HG03354 (cell line): ENCODE measurements at regions not wholly inside any gene's neighbourhood (a gene's known extent, or its start where the extent isn't known, plus 50 kb on each side); places are given as distances from the start of the nearest gene placed in this dataset.

Source experiments
- ATAC-seq: cut with Tn5 transposase; IDR thresholded peaks from one replicate; pipeline ENCODE4 v1.9.1; 2021; ENCODE audit warnings: mild to moderate bottlenecking; ENCODE audit not compliant: unreplicated experiment, poor library complexity, severe bottlenecking

GRCh38 chr12:85564786-85565185, 271.4 kb downstream of the RASSF9 start:
- no peak for ATAC-seq

- ATAC-seq: no peak
Measured at GRCh38 chr12:85568395-85569103, 267.7 kb downstream of the RASSF9 start.

- no peak for ATAC-seq
Measured at GRCh38 chr12:85569261-85569660, 266.9 kb downstream of the RASSF9 start.

- ATAC-seq: no peak
Measured at GRCh38 chr12:85572956-85573355, 263.3 kb downstream of the RASSF9 start.

GRCh38 chr12:85573635-85574214, 262.5 kb downstream of the RASSF9 start:
- no peak for ATAC-seq

GRCh38 chr12:85574291-85574690, 261.9 kb downstream of the RASSF9 start:
- ATAC-seq: no peak

- ATAC-seq: peak; percentile 99
Measured at GRCh38 chr12:85575120-85576096, 260.8 kb downstream of the RASSF9 start.

GRCh38 chr12:85580562-85581168, 255.5 kb downstream of the RASSF9 start:
- no peak for ATAC-seq

- ATAC-seq: no peak
Measured at GRCh38 chr12:85587158-85587557, 249.1 kb downstream of the RASSF9 start.

- ATAC-seq: no peak
Measured at GRCh38 chr12:85588221-85588620, 248.0 kb downstream of the RASSF9 start.

- no peak for ATAC-seq
Measured at GRCh38 chr12:85600841-85601240, 235.4 kb downstream of the RASSF9 start.

GRCh38 chr12:85603556-85603955, 232.7 kb downstream of the RASSF9 start:
- ATAC-seq: no peak

- ATAC-seq: no peak
Measured at GRCh38 chr12:85606455-85606854, 229.8 kb downstream of the RASSF9 start.

- no peak for ATAC-seq
Measured at GRCh38 chr12:85609778-85610177, 226.4 kb downstream of the RASSF9 start.

- no peak for ATAC-seq
Measured at GRCh38 chr12:85610194-85610593, 226.0 kb downstream of the RASSF9 start.

GRCh38 chr12:85616201-85616600, 220.0 kb downstream of the RASSF9 start:
- ATAC-seq: no peak

- ATAC-seq: no peak
Measured at GRCh38 chr12:85617307-85618091, 218.7 kb downstream of the RASSF9 start.

GRCh38 chr12:85621041-85621440, 215.2 kb downstream of the RASSF9 start:
- ATAC-seq: no peak

- no peak for ATAC-seq
Measured at GRCh38 chr12:85623763-85624162, 212.4 kb downstream of the RASSF9 start.
